Mesenchymal stem cell (in vitro differentiated cells and primary cell): ENCODE measurements at regions not wholly inside any gene's neighbourhood (a gene's known extent, or its start where the extent isn't known, plus 50 kb on each side); places are given as distances from the start of the nearest gene placed in this dataset.
A peak's percentile ranks its signal among the peaks of the same experiment; 100 is the strongest.

Experiments
- DNase-seq: peaks from one replicate; pipeline ENCODE4 v3.0.0-alpha.2; 2013
- H2AFZ ChIP-seq: one replicate; pipeline ENCODE4 v1.6.1; 2013; ENCODE audit warnings: low read depth, mild to moderate bottlenecking, control low read depth, inconsistent platforms, low read length, moderate library complexity
- H2AK5ac ChIP-seq: 2 replicates; pipeline ENCODE4 v1.6.1; 2013; ENCODE audit warnings: low read length, moderate library complexity, mild to moderate bottlenecking, inconsistent platforms; ENCODE audit not compliant: severe bottlenecking
- H2BK120ac ChIP-seq: one replicate; pipeline ENCODE4 v1.6.1; 2013; ENCODE audit warnings: low read depth, mild to moderate bottlenecking, inconsistent platforms, low read length, moderate library complexity
- H2BK12ac ChIP-seq, 2 experiments: one replicate each; pipeline ENCODE4 v1.6.1; 2013; ENCODE audit warnings: inconsistent platforms in 2 of 2, low read length in 2 of 2, mild to moderate bottlenecking in 2 of 2, moderate library complexity in 2 of 2, control low read depth in 1 of 2
- H2BK15ac ChIP-seq: one replicate; pipeline ENCODE4 v1.6.1; 2013; ENCODE audit warnings: mild to moderate bottlenecking, low read depth, inconsistent platforms; ENCODE audit not compliant: poor library complexity, severe bottlenecking
- H2BK5ac ChIP-seq: 2 replicates; pipeline ENCODE4 v1.6.1; 2013; ENCODE audit warnings: low read depth, mild to moderate bottlenecking, low read length, control low read depth, inconsistent platforms; ENCODE audit not compliant: poor library complexity, severe bottlenecking
- H3K14ac ChIP-seq, 2 experiments: one replicate each; pipeline ENCODE4 v1.6.1; 2013; ENCODE audit warnings: inconsistent platforms in 2 of 2, low read length in 2 of 2, control low read depth in 1 of 2, mild to moderate bottlenecking in 1 of 2, moderate library complexity in 1 of 2
- H3K18ac ChIP-seq, 2 experiments: one replicate each; pipeline ENCODE4 v1.6.1; 2013; ENCODE audit warnings: inconsistent platforms in 2 of 2, low read length in 2 of 2, control low read depth in 1 of 2, low read depth in 1 of 2, mild to moderate bottlenecking in 1 of 2
- H3K23ac ChIP-seq, 2 experiments: one replicate each; pipeline ENCODE4 v1.6.1; 2013; ENCODE audit warnings: inconsistent platforms in 2 of 2, low read length in 2 of 2, mild to moderate bottlenecking in 2 of 2, moderate library complexity in 2 of 2, control low read depth in 1 of 2
- H3K27ac ChIP-seq: 2 replicates; pipeline ENCODE4 v1.5.1; 2013; ENCODE audit warnings: mild to moderate bottlenecking, moderate library complexity, low read length, control low read depth, inconsistent platforms; ENCODE audit not compliant: poor library complexity, severe bottlenecking
- H3K27me3 ChIP-seq, 2 experiments: 2 replicates each; pipeline versions ENCODE4 v1.6.1 to v1.7.0; 2013; ENCODE audit warnings: low read length in 2 of 2, mild to moderate bottlenecking in 2 of 2, moderate library complexity in 2 of 2, control low read depth in 1 of 2, inconsistent platforms in 1 of 2; ENCODE audit not compliant: control insufficient read depth in 1 of 2, insufficient read depth in 1 of 2
- H3K36me3 ChIP-seq, 2 experiments: 2 replicates each; pipeline versions ENCODE4 v1.6.1 to v1.7.0; 2013; ENCODE audit warnings: low read length in 2 of 2, control low read depth in 1 of 2, inconsistent platforms in 1 of 2, low read depth in 1 of 2, mild to moderate bottlenecking in 1 of 2; ENCODE audit not compliant: insufficient read depth in 2 of 2, control insufficient read depth in 1 of 2
- H3K4ac ChIP-seq, 2 experiments: one replicate each; pipeline ENCODE4 v1.6.1; 2013; ENCODE audit warnings: inconsistent platforms in 2 of 2, low read length in 2 of 2, mild to moderate bottlenecking in 2 of 2, moderate library complexity in 2 of 2, control low read depth in 1 of 2, low read depth in 1 of 2
- H3K4me1 ChIP-seq: 2 replicates; pipeline ENCODE4 v1.6.1; 2013; ENCODE audit warnings: low read depth, low read length, control low read depth; ENCODE audit not compliant: control insufficient read depth, insufficient read depth
- H3K4me2 ChIP-seq: 2 replicates; pipeline ENCODE4 v1.6.1; 2013; ENCODE audit warnings: low read length, mild to moderate bottlenecking, inconsistent platforms; ENCODE audit not compliant: poor library complexity, severe bottlenecking
- H3K4me3 ChIP-seq, 2 experiments: 2 replicates each; pipeline versions ENCODE4 v1.5.1 to v1.7.0; 2013; ENCODE audit warnings: low read length in 2 of 2, mild to moderate bottlenecking in 2 of 2, control low read depth in 1 of 2, low read depth in 1 of 2; ENCODE audit not compliant: insufficient read depth in 1 of 2
- H3K79me1 ChIP-seq: replicated peaks from 2 replicates; pipeline ENCODE4 v1.6.1; 2013; ENCODE audit warnings: mild to moderate bottlenecking, control low read depth, low read length, inconsistent platforms; ENCODE audit not compliant: poor library complexity, severe bottlenecking
- H3K9ac ChIP-seq: 2 replicates; pipeline ENCODE4 v1.7.0; 2013; ENCODE audit warnings: mild to moderate bottlenecking, low read length, moderate library complexity
- H3K9me3 ChIP-seq: 2 replicates; pipeline ENCODE4 v1.7.0; 2013; ENCODE audit warnings: mild to moderate bottlenecking, low read length; ENCODE audit not compliant: control insufficient read depth
- H4K8ac ChIP-seq: one replicate; pipeline ENCODE4 v1.6.1; 2013; ENCODE audit warnings: inconsistent platforms, mild to moderate bottlenecking, low read length, moderate library complexity
- H4K91ac ChIP-seq: one replicate; pipeline ENCODE4 v1.6.1; 2013; ENCODE audit warnings: mild to moderate bottlenecking, low read length, inconsistent platforms
- WGBS: methylation state at CpG from one replicate; pipeline ENCODE4 v1.1.7; 2013; ENCODE audit warnings: mixed read lengths; 5-methylcytosine and 5-hydroxymethylcytosine counted together

GRCh38 chrX:40258909-40259308, 161.2 kb upstream of the BCOR start:
- DNase-seq: no peak
- no peak overlapping the region for H3K4me3 ChIP-seq
- no peak overlapping the region for H4K8ac ChIP-seq
- peak overlapping the region; percentile 21 to 57 for H3K18ac ChIP-seq
- no peak overlapping the region for H3K4ac ChIP-seq
- no peak overlapping the region for H3K27ac ChIP-seq
- no peaks in the 10 kb centered on the region for H3K79me1 ChIP-seq
- no peak overlapping the region for H3K23ac ChIP-seq
- no peak overlapping the region for H3K14ac ChIP-seq
- no peak overlapping the region for H2AFZ ChIP-seq
- peak overlapping the region; percentile 61 for H4K91ac ChIP-seq
- H3K27me3 ChIP-seq: peaks cover 0 to 11% of the 10 kb centered on the region in 2 experiments
- whole genome bisulfite sequencing: 92% methylated on average over 4 of the region's 6 CpGs
- no peak overlapping the region for H3K9ac ChIP-seq
- peaks cover 6% of the 10 kb centered on the region for H3K4me1 ChIP-seq
- no peak overlapping the region for H3K4me2 ChIP-seq
- no peak overlapping the region for H2BK5ac ChIP-seq
- no peak overlapping the region for H2BK120ac ChIP-seq
- peak overlapping the region; percentile 42 to 66 for H2BK12ac ChIP-seq
- H3K36me3 ChIP-seq: no peaks in the 10 kb centered on the region
- H2AK5ac ChIP-seq: no peak overlapping the region
- H3K9me3 ChIP-seq: no peaks in the 10 kb centered on the region
- no peak overlapping the region for H2BK15ac ChIP-seq

- 92% methylated on average over 3 of the region's 5 CpGs for WGBS
- H3K23ac ChIP-seq: no peak overlapping the region
- H2BK15ac ChIP-seq: no peak overlapping the region
- no peak overlapping the region for H3K9ac ChIP-seq
- H2AFZ ChIP-seq: no peak overlapping the region
- no peaks in the 10 kb centered on the region for H3K36me3 ChIP-seq
- DNase-seq: no peak
- no peaks in the 10 kb centered on the region for H3K9me3 ChIP-seq
- no peak overlapping the region for H2BK120ac ChIP-seq
- no peak overlapping the region for H3K4me2 ChIP-seq
- H4K91ac ChIP-seq: no peak overlapping the region
- no peaks in the 10 kb centered on the region for H3K79me1 ChIP-seq
- no peak overlapping the region for H2BK5ac ChIP-seq
- H3K27me3 ChIP-seq: peaks cover 0 to 3% of the 10 kb centered on the region in 2 experiments
- no peak overlapping the region for H3K4me3 ChIP-seq
- H3K4me1 ChIP-seq: no peaks in the 10 kb centered on the region
- no peak overlapping the region for H2BK12ac ChIP-seq
- H3K18ac ChIP-seq: no peak overlapping the region
- no peak overlapping the region for H4K8ac ChIP-seq
- H3K27ac ChIP-seq: no peak overlapping the region
- H3K4ac ChIP-seq: no peak overlapping the region
- no peak overlapping the region for H3K14ac ChIP-seq
- no peak overlapping the region for H2AK5ac ChIP-seq
Measured at GRCh38 chrX:40253771-40254170, 156.0 kb upstream of the BCOR start.

- DNase-seq: no peak
- Histone ChIP-seq H3K23ac (no peak overlapping the region), H3K36me3 (no peaks in the 10 kb centered on the region), H2BK15ac (no peak overlapping the region), H3K27ac (no peak overlapping the region), H3K18ac (no peak overlapping the region), H3K4me3 (no peak overlapping the region), H3K14ac (no peak overlapping the region), H3K4ac (no peak overlapping the region), H3K79me1 (no peaks in the 10 kb centered on the region), H3K27me3 (peaks cover 0 to 23% of the 10 kb centered on the region in 2 experiments), H3K9me3 (no peaks in the 10 kb centered on the region), H3K9ac (no peak overlapping the region), H2BK120ac (no peak overlapping the region), H2AFZ (no peak overlapping the region), H4K91ac (no peak overlapping the region), H4K8ac (no peak overlapping the region), H2BK12ac (no peak overlapping the region), H2BK5ac (no peak overlapping the region), H2AK5ac (no peak overlapping the region), H3K4me2 (no peak overlapping the region), H3K4me1 (no peaks in the 10 kb centered on the region)
- 91% methylated on average over 5 of the region's 5 CpGs for WGBS
Measured at GRCh38 chrX:40249582-40249981, 151.8 kb upstream of the BCOR start.

- Histone ChIP-seq H3K14ac (no peak overlapping the region), H3K36me3 (no peaks in the 10 kb centered on the region), H2BK120ac (no peak overlapping the region), H3K9ac (no peak overlapping the region), H3K79me1 (no peaks in the 10 kb centered on the region), H2BK12ac (no peak overlapping the region), H3K4me2 (no peak overlapping the region), H3K27me3 (peaks cover 0 to 23% of the 10 kb centered on the region in 2 experiments), H4K91ac (no peak overlapping the region), H3K18ac (no peak overlapping the region), H2BK5ac (no peak overlapping the region), H3K4me3 (no peak overlapping the region), H2AK5ac (no peak overlapping the region), H3K9me3 (no peaks in the 10 kb centered on the region), H3K23ac (no peak overlapping the region), H4K8ac (no peak overlapping the region), H3K27ac (no peak overlapping the region), H3K4me1 (no peaks in the 10 kb centered on the region), H2BK15ac (no peak overlapping the region), H3K4ac (no peak overlapping the region), H2AFZ (no peak overlapping the region)
- no peak for DNase-seq
- 95% methylated on average over 9 of the region's 9 CpGs for WGBS
Measured at GRCh38 chrX:40248822-40249221, 151.1 kb upstream of the BCOR start.
